WTC11 (cell line): ENCODE measurements at regions not wholly inside any gene's neighbourhood (a gene's known extent, or its start where the extent isn't known, plus 50 kb on each side); places are given as distances from the start of the nearest gene placed in this dataset.

Source experiments
- CBFB ChIP-seq: sonication (generic); formaldehyde crosslinking; IDR thresholded peaks from 2 replicates; pipeline ENCODE4 v1.8.1; 2022; ENCODE audit warnings: mild to moderate bottlenecking, low read depth, missing genetic modification reagents
- CREB1 ChIP-seq: sonication (generic); formaldehyde crosslinking; IDR thresholded peaks from 2 replicates; pipeline ENCODE4 v1.8.0; 2023; ENCODE audit warnings: mild to moderate bottlenecking, missing genetic modification reagents
- CREM ChIP-seq: sonication (generic); formaldehyde crosslinking; IDR thresholded peaks from 2 replicates; pipeline ENCODE4 v1.8.1; 2022; ENCODE audit warnings: mild to moderate bottlenecking, missing genetic modification reagents, moderate library complexity
- FOXP1 ChIP-seq: sonication (generic); formaldehyde crosslinking; IDR thresholded peaks from 2 replicates; pipeline ENCODE4 v1.8.0; 2022; ENCODE audit warnings: missing genetic modification reagents, mild to moderate bottlenecking, moderate library complexity, borderline replicate concordance
- IRF2 ChIP-seq: sonication (generic); formaldehyde crosslinking; IDR thresholded peaks from 2 replicates; pipeline ENCODE4 v1.8.0; 2022; ENCODE audit warnings: low read depth, missing genetic modification reagents, borderline replicate concordance
- NFATC4 ChIP-seq: fragments of 250-450 bp; sonication (Bioruptor Pico); IDR thresholded peaks from 2 replicates; pipeline ENCODE4 v1.9.0; 2021; ENCODE audit warnings: mild to moderate bottlenecking
- ZNF121 ChIP-seq: sonication (generic); formaldehyde crosslinking; IDR thresholded peaks from 2 replicates; pipeline ENCODE4 v1.8.0; 2023; ENCODE audit warnings: missing genetic modification reagents
- ZNF512 ChIP-seq: sonication (generic); formaldehyde crosslinking; IDR thresholded peaks from 2 replicates; pipeline ENCODE4 v1.8.1; 2022; ENCODE audit warnings: missing genetic modification reagents, borderline replicate concordance
- ZSCAN18 ChIP-seq: fragments of 250-450 bp; sonication (Bioruptor Pico); IDR thresholded peaks from 2 replicates; pipeline ENCODE4 v2.1.2; 2022; ENCODE audit warnings: mild to moderate bottlenecking, moderate library complexity
- TF ChIP-seq, protein P1 (sequence below): fragments of 200-600 bp; IDR thresholded peaks from 2 replicates; pipeline ENCODE4 v1.8.0; 2022; ENCODE audit warnings: antibody characterized with exemption
- TF ChIP-seq, protein P2 (sequence below): sonication (generic); formaldehyde crosslinking; IDR thresholded peaks from 2 replicates; pipeline ENCODE4 v1.8.1; 2023; ENCODE audit warnings: mild to moderate bottlenecking, missing genetic modification reagents
- TF ChIP-seq, protein P3 (sequence below): sonication (generic); formaldehyde crosslinking; IDR thresholded peaks from 2 replicates; pipeline ENCODE4 v1.8.0; 2023; ENCODE audit warnings: missing genetic modification reagents, mild to moderate bottlenecking, borderline replicate concordance

GRCh38 chr11:69563946-69564775 is 76.8 kb upstream of the CCND1 start:
- TF ChIP-seq IRF2 (CRISPR knock-in tag) (no peak), ZNF512 (CRISPR knock-in tag) (no peak), CREM (CRISPR knock-in tag) (no peak), CBFB (CRISPR knock-in tag) (no peak), ZSCAN18 (CRISPR knock-in tag) (no peak), FOXP1 (CRISPR knock-in tag) (no peak), NFATC4 (CRISPR knock-in tag) (no peak), ZNF121 (CRISPR knock-in tag) (no peak), CREB1 (CRISPR knock-in tag) (no peak)
- TF ChIP-seq, protein P1, sequence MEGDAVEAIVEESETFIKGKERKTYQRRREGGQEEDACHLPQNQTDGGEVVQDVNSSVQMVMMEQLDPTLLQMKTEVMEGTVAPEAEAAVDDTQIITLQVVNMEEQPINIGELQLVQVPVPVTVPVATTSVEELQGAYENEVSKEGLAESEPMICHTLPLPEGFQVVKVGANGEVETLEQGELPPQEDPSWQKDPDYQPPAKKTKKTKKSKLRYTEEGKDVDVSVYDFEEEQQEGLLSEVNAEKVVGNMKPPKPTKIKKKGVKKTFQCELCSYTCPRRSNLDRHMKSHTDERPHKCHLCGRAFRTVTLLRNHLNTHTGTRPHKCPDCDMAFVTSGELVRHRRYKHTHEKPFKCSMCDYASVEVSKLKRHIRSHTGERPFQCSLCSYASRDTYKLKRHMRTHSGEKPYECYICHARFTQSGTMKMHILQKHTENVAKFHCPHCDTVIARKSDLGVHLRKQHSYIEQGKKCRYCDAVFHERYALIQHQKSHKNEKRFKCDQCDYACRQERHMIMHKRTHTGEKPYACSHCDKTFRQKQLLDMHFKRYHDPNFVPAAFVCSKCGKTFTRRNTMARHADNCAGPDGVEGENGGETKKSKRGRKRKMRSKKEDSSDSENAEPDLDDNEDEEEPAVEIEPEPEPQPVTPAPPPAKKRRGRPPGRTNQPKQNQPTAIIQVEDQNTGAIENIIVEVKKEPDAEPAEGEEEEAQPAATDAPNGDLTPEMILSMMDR, result no peak
- TF ChIP-seq, protein P2, sequence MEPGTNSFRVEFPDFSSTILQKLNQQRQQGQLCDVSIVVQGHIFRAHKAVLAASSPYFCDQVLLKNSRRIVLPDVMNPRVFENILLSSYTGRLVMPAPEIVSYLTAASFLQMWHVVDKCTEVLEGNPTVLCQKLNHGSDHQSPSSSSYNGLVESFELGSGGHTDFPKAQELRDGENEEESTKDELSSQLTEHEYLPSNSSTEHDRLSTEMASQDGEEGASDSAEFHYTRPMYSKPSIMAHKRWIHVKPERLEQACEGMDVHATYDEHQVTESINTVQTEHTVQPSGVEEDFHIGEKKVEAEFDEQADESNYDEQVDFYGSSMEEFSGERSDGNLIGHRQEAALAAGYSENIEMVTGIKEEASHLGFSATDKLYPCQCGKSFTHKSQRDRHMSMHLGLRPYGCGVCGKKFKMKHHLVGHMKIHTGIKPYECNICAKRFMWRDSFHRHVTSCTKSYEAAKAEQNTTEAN (CRISPR knock-in tag), result no peak
- TF ChIP-seq, protein P3, sequence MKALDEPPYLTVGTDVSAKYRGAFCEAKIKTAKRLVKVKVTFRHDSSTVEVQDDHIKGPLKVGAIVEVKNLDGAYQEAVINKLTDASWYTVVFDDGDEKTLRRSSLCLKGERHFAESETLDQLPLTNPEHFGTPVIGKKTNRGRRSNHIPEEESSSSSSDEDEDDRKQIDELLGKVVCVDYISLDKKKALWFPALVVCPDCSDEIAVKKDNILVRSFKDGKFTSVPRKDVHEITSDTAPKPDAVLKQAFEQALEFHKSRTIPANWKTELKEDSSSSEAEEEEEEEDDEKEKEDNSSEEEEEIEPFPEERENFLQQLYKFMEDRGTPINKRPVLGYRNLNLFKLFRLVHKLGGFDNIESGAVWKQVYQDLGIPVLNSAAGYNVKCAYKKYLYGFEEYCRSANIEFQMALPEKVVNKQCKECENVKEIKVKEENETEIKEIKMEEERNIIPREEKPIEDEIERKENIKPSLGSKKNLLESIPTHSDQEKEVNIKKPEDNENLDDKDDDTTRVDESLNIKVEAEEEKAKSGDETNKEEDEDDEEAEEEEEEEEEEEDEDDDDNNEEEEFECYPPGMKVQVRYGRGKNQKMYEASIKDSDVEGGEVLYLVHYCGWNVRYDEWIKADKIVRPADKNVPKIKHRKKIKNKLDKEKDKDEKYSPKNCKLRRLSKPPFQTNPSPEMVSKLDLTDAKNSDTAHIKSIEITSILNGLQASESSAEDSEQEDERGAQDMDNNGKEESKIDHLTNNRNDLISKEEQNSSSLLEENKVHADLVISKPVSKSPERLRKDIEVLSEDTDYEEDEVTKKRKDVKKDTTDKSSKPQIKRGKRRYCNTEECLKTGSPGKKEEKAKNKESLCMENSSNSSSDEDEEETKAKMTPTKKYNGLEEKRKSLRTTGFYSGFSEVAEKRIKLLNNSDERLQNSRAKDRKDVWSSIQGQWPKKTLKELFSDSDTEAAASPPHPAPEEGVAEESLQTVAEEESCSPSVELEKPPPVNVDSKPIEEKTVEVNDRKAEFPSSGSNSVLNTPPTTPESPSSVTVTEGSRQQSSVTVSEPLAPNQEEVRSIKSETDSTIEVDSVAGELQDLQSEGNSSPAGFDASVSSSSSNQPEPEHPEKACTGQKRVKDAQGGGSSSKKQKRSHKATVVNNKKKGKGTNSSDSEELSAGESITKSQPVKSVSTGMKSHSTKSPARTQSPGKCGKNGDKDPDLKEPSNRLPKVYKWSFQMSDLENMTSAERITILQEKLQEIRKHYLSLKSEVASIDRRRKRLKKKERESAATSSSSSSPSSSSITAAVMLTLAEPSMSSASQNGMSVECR (CRISPR knock-in tag), result no peak
